HG03196 (cell line): ENCODE measurements at regions not wholly inside any gene's neighbourhood (a gene's known extent, or its start where the extent isn't known, plus 50 kb on each side); places are given as distances from the start of the nearest gene placed in this dataset.

Experiments
- ATAC-seq: cut with Tn5 transposase; IDR thresholded peaks from one replicate; pipeline ENCODE4 v1.9.1; 2021; ENCODE audit not compliant: unreplicated experiment

DNA sequence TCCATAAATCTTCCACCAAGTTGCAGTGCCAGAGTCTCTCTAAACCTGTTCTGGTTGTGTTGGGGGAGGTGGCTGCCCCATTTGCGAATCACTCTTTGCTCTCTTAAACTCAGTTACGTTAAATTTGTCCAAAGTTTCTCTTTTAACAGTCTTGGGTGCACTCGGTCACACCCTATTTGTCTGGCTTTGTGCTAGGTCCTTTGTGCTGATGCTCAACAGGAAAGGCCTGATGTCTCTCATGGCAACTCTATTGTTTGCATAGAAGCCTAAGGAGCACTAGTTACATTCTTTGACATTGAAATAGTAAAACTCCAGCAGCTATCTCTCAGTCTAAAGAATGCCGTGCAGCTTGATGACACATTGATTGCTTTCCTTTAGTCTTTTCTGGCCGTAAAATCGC is 105.1 kb downstream of the TRMT11 start:
- ATAC-seq: no peak

DNA sequence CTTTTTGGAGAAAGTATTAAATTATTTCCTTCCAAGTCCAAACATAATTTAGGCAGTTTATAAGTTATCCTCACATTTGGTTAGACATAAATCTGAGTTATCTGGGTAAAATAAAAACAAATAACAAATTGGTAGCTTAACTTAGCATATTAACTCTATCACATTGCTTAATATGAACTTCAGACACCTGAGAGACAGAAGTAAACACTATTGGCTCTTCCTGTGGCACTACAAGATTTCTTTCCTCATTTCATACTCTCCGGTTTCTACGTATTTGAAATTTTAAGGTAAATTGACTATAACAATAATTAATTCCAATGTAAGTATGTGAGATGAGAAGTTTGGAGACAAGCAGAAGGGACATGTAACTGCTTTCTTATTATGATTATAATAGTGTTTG is 106.8 kb downstream of the TRMT11 start:
- ATAC-seq: no peak

DNA sequence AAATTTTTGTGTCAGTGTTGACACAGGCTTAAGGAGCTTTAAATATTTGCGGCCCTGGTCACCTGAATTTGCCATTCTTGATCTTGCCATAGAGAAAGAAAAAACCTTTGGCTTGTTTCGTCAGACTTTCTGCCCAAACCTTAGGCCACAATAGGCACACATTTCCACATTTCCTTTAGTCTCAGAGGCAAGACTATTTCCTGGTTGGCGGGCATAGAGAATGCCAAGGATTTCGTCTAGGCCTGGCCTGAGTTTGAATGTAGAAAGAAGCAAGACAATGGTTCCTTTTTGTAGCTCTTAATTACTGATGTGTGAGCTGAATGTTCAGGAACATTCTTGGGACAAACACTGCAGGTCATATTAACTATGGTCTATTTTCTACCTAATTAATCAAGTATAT is 108.1 kb downstream of the TRMT11 start:
- no peak for ATAC-seq

DNA sequence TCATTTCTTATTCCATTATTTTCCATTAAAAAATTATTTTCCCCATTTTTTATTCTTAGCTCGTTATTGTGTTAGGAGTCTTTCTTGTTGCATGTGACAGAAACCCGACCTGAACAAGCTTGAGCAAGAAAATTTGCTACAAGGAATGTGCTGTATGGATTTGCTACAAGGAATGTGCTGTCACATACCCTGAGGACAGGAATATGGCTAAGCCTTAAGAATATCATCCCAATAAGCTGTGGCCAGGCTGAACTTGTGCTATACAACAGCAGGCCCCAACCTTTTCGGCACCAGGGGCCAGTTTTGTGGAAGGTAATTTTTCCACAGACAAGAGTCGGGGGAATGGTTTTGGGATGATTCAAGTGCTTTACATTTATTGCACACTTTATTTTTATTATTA is 114.0 kb downstream of the TRMT11 start:
- ATAC-seq: no peak

DNA sequence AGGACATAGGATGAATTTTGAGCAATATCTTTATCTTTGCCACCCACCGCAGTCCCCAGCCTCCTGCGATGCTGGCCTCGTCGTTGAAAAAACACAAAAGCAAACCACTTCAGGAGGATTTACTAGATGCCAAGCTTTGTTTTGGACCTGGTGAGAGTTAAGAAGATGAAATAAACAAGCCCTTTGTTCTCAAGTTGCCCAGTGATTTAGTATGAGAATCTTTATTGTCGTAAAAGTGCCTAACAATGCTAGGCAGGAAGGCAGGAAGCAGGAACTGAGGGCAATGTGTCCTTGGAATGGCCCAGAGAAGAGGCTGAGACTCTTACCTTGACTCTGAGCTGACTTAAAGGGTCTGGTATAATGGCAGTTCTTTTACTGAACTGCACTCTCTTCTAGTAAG is 116.0 kb downstream of the TRMT11 start:
- no peak for ATAC-seq

DNA sequence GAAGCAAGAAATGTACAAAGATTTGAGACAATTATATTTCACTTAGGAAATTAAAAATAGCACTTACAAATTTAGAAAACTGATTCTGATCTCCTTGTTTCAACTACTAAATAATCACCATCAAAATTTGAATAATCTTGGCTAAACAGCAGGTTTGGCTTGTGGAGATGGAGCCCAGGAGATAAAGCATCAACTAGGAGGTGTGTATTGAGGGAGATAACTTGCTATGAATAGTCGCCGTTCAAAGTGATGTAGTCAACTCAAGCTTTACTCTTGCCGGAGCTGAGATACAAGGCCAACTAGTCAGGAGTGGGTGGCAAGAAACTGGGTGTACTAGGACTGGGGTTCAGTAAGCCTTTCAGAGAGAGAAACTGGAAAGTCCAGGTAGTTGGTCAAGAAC is 117.7 kb downstream of the TRMT11 start:
- ATAC-seq: no peak

DNA sequence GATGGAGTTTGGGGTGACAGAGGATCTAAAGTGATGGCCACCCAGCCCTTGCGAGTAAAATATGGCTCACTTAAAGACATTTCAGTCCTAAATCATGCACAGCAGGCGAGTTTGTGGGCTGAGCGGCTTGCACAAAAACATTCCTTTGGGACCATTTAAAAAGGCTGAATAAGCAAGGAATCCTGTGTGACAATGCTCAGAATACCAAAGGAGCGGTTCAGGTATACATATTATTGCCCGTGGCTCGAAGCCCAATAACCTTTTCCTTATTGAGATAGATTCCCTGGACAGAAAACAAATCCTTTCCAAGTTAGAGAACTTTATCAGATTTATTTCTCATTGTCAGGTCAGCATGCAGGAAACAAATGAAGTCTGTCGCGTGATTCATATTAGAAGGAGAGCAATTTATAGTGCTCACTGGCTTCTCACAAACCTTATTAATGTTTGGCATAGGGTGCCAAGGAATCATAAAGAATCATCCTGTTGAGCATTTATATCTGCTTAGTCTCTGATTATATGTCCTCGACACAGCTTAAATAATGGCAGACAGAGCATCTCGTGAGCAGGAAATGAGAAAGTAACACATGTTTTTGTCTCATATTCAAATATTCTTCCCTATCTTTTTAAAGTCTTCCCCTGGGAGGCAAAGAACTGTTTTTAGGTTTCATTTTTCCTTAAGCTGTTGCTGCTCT is 121.3 kb downstream of the TRMT11 start:
- no peak for ATAC-seq

DNA sequence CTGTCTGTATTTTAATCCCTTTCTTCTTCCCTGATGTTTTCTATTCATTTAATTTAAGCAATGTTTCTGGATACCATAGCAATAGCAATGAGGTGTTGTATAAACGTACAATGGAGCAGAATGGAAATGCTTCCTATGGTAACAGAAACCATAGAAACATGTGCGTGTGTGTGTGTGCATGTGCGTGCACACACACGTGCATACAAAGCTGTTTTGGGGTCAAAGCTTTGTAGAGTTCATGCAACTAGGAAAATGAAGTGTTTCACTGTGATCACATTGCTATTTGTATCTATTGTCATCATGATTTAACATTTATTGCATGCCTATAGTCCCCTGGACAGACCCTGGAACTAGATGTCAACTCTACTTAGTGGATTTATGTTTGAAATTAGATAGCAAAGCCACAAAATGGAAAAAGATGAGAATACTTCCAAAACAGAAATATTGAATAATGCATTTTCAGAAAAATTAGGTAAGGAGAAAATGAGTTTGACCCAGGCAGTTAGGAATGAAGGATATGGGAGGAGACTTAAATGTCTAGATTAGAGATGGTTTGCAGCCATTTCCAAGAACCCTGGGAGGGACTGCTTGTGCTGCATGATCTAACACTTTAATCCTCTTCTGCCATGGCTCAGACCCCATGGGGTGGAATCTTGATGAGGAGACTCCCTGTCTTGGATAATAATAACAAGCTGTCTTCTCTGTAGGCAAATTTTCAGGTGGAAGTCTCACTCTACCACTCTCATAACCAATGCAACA is 124.4 kb downstream of the TRMT11 start:
- no peak for ATAC-seq

DNA sequence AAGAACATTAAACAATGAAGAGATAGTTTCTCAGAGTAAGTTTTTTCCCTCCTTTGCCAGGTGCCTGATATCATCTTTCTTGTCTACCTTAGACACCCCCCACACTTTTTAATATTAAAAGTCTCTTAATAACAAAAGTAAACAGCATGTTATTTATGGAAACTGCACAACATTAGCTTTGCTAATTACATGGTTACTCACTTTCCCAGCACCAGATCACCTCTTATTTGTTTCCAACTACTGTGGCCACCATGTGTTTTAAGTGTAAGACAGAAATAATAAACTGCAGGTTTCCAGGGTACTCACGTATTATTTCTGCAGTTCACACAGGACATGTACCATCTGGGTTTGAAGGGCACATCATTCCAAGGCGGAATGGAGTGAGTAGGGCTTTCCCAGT is 125.0 kb downstream of the TRMT11 start:
- no peak for ATAC-seq

DNA sequence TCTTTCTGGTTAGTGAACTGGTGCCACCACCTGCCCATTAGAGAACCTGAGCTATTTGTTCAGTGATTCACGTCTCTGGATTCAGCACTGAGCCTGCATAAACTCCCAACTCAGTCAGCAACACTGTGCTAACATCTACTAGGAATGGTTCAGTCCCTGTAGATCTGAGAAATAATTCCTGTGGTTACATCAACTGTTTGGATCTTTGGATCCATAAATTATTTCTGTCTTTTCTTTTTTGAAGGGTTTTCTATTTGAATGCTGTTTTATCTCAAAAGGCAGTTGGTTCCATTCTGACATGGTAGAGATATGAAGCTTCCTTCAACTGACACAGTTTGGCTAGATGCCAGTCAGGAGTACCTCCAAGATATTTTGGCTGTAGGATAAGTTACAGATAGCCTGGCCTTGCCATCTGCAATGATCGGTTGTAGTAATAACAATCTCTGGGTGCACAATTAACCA is 125.9 kb downstream of the TRMT11 start:
- no peak for ATAC-seq

DNA sequence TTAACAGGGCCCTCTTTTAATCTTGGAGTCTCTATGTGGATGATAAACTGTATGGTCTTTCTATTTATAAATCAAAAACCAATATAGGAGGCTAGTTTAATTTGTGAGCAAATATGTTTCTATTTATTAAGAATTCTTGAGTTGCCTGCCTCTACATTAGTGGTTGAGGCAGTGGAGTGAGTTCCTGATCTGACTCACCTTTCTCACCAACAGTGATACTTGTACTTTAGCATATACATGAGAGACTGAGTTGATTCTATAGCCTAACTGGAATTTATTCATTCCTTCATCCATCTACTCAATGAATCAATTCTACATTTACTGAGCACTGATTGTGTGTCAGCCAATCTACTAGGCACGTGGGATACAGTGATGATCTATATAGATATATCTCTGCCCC is 126.9 kb downstream of the TRMT11 start:
- no peak for ATAC-seq

DNA sequence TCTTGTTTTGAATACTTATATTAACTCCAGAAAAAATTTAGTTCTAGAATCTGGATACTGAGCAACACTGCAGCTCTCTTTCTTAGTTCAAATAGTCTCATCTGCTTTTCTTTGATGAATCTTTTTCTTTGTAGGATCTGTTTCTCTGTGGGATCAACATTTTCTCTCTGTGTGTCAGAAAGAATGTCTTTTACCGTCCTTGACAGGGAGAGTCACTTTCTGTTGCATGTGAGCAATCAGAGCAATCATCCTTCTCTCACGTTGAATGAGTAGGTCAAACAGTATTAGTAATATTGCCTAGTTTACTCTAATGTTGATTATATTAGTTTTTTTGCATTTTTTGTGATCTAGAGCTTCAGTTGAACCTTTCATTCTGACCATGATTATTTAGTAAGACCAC is 130.9 kb downstream of the TRMT11 start:
- no peak for ATAC-seq

DNA sequence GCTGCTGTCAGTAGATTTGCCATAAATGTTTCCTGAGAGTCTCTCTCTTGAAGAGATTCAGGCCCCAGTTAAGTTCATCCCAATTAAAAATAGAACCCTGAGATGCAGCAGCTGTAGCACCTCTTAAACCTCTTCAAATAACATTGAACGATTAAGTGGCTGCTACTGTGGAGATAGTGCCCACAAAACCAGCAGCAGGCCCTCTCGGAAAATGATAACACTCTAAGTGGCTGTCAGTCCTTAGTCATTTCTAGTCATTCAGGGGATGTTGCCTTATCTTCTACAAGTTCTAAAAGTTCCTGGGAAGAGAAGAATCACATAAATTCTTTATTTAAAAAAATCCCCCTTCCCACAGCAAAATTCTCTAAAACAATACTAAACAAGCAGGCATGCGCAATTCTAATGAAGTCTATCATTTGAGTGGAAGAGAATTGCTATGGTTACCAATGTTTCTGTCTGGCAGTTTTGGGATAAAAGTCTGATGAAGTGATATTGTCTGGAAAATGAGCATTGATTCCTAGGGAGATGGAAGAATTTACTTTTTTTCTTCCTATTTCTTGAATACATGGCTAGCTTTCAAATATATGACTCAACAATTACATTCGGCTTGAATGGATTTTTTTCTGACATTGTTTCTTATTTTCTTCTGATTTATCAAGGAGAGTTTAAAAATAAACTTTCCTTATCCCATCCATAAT is 131.9 kb downstream of the TRMT11 start:
- no peak for ATAC-seq

DNA sequence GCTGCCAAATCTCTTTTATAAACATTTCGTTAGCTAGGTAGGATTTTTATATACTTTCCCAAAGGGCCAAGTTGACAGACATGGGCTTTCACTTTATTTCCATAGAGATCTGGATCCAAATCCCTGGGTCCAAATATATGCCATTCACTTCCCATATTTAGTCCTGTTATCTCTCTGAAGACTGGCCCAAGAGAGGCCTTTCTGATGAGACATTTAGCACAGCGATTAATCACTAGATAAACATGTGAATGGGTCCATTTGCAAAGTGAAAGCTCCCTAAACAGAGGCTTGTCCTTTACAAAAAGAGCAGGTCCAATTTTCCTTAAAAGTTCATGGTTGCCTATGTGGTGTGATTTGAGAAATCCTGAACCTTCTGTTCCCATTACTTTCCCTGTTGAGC is 132.6 kb downstream of the TRMT11 start:
- no peak for ATAC-seq

DNA sequence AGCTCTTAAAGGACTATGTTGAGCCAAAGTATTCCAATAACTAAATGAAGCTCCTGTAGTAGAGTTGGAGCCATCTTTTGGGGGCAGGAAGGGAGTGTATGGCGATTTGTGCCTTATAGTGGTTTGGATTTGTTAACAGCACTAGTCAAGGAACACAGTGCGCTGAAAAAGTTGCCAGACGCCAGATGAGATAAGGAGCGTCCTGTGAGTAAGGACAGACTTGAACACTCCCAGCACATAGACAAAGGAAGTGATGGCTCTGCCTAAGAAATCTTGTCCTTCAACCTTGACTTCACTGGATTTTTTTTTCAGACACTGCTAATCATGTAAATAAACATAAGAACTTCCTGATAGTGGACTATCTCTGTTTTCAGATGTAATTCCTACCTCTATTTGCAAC is 136.9 kb downstream of the TRMT11 start:
- ATAC-seq: no peak

DNA sequence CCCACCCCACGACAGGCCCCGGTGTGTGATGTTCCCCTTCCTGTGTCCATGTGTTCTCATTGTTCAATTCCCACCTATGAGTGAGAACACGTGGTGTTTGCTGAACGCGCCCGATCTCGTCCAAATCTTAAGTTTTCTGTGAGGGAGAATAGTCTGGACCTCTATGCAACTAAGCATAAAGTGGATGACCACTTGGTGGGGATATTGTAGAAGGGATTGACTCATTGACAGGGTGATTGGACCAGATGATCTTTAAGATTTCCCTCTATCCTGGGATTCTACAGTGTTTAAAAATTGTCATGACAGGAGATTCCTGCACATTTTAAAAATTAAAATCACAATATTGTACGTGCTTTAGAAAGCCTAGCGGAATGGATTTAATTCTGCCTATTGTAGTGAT is 141.3 kb downstream of the TRMT11 start:
- no peak for ATAC-seq

DNA sequence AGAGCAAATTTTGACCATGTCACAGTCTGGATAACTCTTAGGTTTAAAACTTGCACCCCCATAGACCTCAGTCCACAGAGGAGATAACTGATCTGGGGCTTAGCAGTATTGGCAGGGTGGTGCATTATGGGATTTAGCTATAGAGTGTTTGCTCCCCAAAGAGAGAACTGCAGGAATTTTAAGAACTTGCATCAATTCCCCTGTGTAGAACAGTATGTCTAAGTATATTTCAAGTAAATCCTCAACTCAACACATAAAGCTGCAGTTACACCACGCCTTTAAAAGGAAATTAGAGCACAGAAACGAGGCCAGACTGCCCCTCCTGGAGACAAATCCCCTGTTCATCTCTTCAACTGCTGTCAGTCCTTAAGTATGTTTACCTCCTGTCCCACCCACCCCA is 144.9 kb downstream of the TRMT11 start:
- no peak for ATAC-seq

DNA sequence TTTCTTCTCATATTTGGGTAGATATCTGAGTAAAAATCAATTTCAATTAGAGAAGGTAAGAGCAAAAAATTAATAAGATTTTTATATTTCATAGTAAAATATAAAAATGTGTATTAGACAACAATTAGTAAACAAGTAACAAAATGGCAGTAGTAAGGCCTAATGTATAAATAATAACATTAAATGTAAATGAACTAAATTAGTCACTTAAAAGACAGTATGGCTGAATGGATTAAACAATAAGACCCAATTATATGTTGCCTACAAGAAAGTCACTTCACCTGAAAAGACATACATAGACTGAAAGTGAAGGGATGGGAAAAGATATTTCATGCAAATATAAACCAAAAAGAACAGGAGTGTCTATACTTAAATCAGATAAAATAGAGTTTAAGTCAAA is 147.6 kb downstream of the TRMT11 start:
- ATAC-seq: no peak

DNA sequence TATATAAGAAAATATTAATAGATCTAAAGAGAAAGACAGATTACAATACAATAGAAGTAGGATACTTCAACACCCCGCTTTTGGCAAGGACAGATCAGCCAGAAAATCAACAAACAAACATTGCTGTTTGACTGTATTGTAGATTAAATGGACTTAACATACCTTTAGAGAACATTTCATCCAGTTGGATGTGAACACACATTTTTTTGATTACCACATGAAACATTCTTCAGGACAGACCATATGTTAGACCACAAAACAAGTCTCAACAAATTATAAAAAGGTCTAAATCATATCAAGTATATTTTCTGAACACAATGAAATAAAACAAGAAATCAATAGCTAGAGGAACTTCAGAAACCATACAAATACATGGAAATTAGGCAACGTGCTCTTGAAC is 148.2 kb downstream of the TRMT11 start:
- ATAC-seq: no peak

DNA sequence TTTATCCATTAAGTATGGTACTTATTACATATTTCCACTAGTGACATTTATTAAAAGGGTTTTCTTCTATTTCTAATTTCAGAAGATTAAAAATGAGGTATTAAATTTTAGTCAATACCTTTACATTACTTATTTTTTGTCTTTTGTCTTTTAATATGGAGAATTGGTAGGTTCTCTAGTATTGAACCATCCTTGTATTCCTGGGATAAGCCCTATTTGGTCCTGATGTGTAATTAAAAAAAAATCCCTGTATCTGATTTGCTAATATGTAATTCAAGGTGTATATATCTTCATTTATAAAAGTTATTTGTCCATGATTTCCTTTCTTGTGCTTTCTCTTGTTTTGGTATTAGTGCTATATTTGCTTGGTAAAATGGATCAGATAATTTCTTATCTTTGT is 153.7 kb downstream of the TRMT11 start:
- ATAC-seq: no peak

DNA sequence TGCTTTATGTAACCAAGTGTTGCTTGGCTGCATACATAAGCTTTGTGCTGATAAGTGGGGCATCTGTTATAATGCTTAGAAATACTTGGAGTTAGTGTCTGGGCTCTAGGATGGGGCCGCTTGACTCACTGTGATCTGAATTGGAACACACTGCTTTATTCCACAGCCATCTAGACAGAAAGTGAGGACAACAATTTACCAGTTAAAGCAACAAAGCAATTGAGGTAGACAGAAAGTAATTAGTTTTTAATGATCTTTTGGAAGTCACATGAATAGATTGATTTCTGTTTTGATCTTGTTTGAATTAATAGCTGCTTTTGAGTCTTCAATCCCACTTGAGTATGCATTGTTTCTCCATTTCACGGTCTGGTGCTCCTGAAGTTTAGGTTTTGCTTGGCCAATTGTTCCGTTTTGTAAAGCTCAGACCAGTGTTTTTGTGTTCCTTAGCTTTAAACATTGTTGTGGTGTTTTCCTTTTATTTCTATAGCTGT is 157.5 kb downstream of the TRMT11 start:
- no peak for ATAC-seq

DNA sequence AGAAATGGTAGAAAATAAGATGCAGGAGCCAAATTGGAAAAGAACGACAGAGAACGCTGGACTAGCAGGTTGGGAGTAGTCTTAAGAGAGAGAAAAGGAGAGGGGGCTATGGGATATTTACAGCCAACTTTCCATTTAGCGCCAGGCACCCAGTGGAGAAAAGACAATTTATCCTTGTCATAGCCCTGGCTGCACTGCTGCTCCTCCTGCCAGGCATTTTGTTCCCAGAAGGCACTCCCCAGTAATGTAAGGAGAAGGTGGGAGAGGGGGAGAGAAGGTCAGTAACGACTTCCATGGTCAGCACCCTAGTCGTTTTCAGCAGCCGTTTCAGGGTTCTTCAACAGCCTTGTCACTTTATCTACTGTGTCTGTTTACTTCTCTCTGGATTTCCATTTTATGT is 159.0 kb downstream of the TRMT11 start:
- no peak for ATAC-seq
